ENCODE measurements at regions not wholly inside any gene's neighbourhood (a gene's known extent, or its start where the extent isn't known, plus 50 kb on each side); places are given as distances from the start of the nearest gene placed in this dataset.

DNA sequence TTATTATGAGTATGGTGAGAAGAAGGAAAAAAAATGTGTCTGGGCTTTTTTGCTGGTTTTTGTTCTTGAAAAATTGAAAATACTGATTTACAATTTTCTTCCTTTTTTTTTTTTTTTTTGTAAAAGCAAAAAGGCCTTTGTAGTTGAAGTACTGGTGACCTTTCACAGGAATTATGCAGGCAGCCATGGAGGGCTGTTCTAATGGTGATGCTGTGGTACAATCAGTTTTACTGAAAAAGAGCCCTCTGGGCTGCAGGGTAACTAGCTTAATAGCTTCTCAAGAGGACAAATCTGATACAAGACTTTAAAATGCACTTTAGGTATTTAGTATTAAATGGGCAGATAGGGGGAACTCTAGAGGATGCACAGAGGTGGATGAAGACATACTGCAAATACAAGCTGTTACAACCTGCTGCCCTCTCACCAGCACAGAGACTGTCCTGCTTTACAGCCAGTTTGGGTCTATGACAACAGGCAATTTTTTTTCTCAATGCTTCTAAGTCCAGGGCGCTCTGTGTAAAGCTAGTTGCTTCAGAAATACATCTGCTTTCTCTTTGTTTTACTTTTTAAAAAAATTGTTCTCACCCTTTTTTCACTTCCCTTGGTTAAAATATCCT is 61.6 kb upstream of the HS3ST5 start:
- TF ChIP-seq JUN (CRISPR knock-in tag; IDR thresholded peaks at IDR 0.05) (no peak), CBFB (CRISPR knock-in tag; IDR thresholded peaks at IDR 0.05; ENCODE audit: low read depth) (no peak), ETV6 (CRISPR knock-in tag; IDR thresholded peaks at IDR 0.05) (no peak), TCF7 (CRISPR knock-in tag; IDR thresholded peaks at IDR 0.05; ENCODE audit: low read depth) (no peak), ZNF138 (CRISPR knock-in tag; conservative IDR thresholded peaks at IDR 0.05) (no peak)
- TF ChIP-seq, protein P1, sequence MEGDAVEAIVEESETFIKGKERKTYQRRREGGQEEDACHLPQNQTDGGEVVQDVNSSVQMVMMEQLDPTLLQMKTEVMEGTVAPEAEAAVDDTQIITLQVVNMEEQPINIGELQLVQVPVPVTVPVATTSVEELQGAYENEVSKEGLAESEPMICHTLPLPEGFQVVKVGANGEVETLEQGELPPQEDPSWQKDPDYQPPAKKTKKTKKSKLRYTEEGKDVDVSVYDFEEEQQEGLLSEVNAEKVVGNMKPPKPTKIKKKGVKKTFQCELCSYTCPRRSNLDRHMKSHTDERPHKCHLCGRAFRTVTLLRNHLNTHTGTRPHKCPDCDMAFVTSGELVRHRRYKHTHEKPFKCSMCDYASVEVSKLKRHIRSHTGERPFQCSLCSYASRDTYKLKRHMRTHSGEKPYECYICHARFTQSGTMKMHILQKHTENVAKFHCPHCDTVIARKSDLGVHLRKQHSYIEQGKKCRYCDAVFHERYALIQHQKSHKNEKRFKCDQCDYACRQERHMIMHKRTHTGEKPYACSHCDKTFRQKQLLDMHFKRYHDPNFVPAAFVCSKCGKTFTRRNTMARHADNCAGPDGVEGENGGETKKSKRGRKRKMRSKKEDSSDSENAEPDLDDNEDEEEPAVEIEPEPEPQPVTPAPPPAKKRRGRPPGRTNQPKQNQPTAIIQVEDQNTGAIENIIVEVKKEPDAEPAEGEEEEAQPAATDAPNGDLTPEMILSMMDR (IDR thresholded peaks at IDR 0.05), result no peak
- TF ChIP-seq, protein P2, sequence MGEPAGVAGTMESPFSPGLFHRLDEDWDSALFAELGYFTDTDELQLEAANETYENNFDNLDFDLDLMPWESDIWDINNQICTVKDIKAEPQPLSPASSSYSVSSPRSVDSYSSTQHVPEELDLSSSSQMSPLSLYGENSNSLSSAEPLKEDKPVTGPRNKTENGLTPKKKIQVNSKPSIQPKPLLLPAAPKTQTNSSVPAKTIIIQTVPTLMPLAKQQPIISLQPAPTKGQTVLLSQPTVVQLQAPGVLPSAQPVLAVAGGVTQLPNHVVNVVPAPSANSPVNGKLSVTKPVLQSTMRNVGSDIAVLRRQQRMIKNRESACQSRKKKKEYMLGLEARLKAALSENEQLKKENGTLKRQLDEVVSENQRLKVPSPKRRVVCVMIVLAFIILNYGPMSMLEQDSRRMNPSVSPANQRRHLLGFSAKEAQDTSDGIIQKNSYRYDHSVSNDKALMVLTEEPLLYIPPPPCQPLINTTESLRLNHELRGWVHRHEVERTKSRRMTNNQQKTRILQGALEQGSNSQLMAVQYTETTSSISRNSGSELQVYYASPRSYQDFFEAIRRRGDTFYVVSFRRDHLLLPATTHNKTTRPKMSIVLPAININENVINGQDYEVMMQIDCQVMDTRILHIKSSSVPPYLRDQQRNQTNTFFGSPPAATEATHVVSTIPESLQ (CRISPR knock-in tag; IDR thresholded peaks at IDR 0.05), result no peak
- TF ChIP-seq, protein P3, sequence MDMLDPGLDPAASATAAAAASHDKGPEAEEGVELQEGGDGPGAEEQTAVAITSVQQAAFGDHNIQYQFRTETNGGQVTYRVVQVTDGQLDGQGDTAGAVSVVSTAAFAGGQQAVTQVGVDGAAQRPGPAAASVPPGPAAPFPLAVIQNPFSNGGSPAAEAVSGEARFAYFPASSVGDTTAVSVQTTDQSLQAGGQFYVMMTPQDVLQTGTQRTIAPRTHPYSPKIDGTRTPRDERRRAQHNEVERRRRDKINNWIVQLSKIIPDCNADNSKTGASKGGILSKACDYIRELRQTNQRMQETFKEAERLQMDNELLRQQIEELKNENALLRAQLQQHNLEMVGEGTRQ (CRISPR knock-in tag; IDR thresholded peaks at IDR 0.05), result no peak
- TF ChIP-seq, protein P4, sequence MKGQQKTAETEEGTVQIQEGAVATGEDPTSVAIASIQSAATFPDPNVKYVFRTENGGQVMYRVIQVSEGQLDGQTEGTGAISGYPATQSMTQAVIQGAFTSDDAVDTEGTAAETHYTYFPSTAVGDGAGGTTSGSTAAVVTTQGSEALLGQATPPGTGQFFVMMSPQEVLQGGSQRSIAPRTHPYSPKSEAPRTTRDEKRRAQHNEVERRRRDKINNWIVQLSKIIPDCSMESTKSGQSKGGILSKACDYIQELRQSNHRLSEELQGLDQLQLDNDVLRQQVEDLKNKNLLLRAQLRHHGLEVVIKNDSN (CRISPR knock-in tag; IDR thresholded peaks at IDR 0.05), result no peak
- TF ChIP-seq, protein P5, sequence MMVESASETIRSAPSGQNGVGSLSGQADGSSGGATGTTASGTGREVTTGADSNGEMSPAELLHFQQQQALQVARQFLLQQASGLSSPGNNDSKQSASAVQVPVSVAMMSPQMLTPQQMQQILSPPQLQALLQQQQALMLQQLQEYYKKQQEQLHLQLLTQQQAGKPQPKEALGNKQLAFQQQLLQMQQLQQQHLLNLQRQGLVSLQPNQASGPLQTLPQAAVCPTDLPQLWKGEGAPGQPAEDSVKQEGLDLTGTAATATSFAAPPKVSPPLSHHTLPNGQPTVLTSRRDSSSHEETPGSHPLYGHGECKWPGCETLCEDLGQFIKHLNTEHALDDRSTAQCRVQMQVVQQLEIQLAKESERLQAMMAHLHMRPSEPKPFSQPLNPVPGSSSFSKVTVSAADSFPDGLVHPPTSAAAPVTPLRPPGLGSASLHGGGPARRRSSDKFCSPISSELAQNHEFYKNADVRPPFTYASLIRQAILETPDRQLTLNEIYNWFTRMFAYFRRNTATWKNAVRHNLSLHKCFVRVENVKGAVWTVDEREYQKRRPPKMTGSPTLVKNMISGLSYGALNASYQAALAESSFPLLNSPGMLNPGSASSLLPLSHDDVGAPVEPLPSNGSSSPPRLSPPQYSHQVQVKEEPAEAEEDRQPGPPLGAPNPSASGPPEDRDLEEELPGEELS (CRISPR knock-in tag; IDR thresholded peaks at IDR 0.05), result no peak
- TF ChIP-seq, protein P6, sequence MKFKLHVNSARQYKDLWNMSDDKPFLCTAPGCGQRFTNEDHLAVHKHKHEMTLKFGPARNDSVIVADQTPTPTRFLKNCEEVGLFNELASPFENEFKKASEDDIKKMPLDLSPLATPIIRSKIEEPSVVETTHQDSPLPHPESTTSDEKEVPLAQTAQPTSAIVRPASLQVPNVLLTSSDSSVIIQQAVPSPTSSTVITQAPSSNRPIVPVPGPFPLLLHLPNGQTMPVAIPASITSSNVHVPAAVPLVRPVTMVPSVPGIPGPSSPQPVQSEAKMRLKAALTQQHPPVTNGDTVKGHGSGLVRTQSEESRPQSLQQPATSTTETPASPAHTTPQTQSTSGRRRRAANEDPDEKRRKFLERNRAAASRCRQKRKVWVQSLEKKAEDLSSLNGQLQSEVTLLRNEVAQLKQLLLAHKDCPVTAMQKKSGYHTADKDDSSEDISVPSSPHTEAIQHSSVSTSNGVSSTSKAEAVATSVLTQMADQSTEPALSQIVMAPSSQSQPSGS (CRISPR knock-in tag; IDR thresholded peaks at IDR 0.05; ENCODE audit: borderline replicate concordance, low read depth), result no peak
- TF ChIP-seq, protein P7, sequence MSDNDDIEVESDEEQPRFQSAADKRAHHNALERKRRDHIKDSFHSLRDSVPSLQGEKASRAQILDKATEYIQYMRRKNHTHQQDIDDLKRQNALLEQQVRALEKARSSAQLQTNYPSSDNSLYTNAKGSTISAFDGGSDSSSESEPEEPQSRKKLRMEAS (CRISPR knock-in tag; IDR thresholded peaks at IDR 0.05), result no peak
- TF ChIP-seq, protein P8, sequence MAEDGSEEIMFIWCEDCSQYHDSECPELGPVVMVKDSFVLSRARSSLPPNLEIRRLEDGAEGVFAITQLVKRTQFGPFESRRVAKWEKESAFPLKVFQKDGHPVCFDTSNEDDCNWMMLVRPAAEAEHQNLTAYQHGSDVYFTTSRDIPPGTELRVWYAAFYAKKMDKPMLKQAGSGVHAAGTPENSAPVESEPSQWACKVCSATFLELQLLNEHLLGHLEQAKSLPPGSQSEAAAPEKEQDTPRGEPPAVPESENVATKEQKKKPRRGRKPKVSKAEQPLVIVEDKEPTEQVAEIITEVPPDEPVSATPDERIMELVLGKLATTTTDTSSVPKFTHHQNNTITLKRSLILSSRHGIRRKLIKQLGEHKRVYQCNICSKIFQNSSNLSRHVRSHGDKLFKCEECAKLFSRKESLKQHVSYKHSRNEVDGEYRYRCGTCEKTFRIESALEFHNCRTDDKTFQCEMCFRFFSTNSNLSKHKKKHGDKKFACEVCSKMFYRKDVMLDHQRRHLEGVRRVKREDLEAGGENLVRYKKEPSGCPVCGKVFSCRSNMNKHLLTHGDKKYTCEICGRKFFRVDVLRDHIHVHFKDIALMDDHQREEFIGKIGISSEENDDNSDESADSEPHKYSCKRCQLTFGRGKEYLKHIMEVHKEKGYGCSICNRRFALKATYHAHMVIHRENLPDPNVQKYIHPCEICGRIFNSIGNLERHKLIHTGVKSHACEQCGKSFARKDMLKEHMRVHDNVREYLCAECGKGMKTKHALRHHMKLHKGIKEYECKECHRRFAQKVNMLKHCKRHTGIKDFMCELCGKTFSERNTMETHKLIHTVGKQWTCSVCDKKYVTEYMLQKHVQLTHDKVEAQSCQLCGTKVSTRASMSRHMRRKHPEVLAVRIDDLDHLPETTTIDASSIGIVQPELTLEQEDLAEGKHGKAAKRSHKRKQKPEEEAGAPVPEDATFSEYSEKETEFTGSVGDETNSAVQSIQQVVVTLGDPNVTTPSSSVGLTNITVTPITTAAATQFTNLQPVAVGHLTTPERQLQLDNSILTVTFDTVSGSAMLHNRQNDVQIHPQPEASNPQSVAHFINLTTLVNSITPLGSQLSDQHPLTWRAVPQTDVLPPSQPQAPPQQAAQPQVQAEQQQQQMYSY (CRISPR knock-in tag; IDR thresholded peaks at IDR 0.05), result no peak
